ENCODE measurements at regions not wholly inside any gene's neighbourhood (a gene's known extent, or its start where the extent isn't known, plus 50 kb on each side); places are given as distances from the start of the nearest gene placed in this dataset.

GRCh38 chr1:88111816-88112215 lies 572.3 kb upstream of the PKN2 start:
- TF ChIP-seq CTCF (IDR thresholded peaks at IDR 0.05) = no peak
- Mint-ChIP-seq H3K27me3 (ENCODE audit: low read depth) (peaks cover 13% of the 10 kb centered on the region), H3K4me1 (ENCODE audit: low read depth) (no peaks in the 10 kb centered on the region), H3K9me3 (ENCODE audit: low read depth) (no peaks in the 10 kb centered on the region), H3K36me3 (ENCODE audit: low read depth) (no peaks in the 10 kb centered on the region), H3K27ac (ENCODE audit: unreplicated experiment) (no peak overlapping the region), H3K4me3 (ENCODE audit: unreplicated experiment) (no peak overlapping the region)
- no peak for DNase-seq (ENCODE audit: low spot score)

GRCh38 chr1:88117597-88117996 lies 566.5 kb upstream of the PKN2 start:
- H3K36me3 Mint-ChIP-seq (ENCODE audit: low read depth) = no peaks in the 10 kb centered on the region

GRCh38 chr1:88118176-88118845 lies 565.8 kb upstream of the PKN2 start:
- TF ChIP-seq CTCF (IDR thresholded peaks at IDR 0.05) = no peak
- Mint-ChIP-seq H3K4me3 (ENCODE audit: unreplicated experiment) (no peak overlapping the region), H3K27me3 (ENCODE audit: low read depth) (peaks cover 8% of the 10 kb centered on the region), H3K4me1 (ENCODE audit: low read depth) (no peaks in the 10 kb centered on the region), H3K27ac (ENCODE audit: unreplicated experiment) (no peak overlapping the region), H3K9me3 (ENCODE audit: low read depth) (no peaks in the 10 kb centered on the region), H3K36me3 (ENCODE audit: low read depth) (no peaks in the 10 kb centered on the region)
- no peak for DNase-seq (ENCODE audit: low spot score)

More at GRCh38 chr1:88117597-88117996, 566.5 kb upstream of the PKN2 start:
- Mint-ChIP-seq H3K27ac (ENCODE audit: unreplicated experiment) (no peak overlapping the region), H3K27me3 (ENCODE audit: low read depth) (peaks cover 8% of the 10 kb centered on the region), H3K9me3 (ENCODE audit: low read depth) (no peaks in the 10 kb centered on the region), H3K4me1 (ENCODE audit: low read depth) (no peaks in the 10 kb centered on the region), H3K4me3 (ENCODE audit: unreplicated experiment) (no peak overlapping the region)
- TF ChIP-seq CTCF (IDR thresholded peaks at IDR 0.05) = no peak
- no peak for DNase-seq (ENCODE audit: low spot score)

GRCh38 chr1:88124614-88125013 lies 559.5 kb upstream of the PKN2 start:
- TF ChIP-seq CTCF (IDR thresholded peaks at IDR 0.05) = no peak
- Mint-ChIP-seq H3K4me1 (ENCODE audit: low read depth) (no peaks in the 10 kb centered on the region), H3K27ac (ENCODE audit: unreplicated experiment) (no peak overlapping the region), H3K27me3 (ENCODE audit: low read depth) (peaks cover 4% of the 10 kb centered on the region), H3K4me3 (ENCODE audit: unreplicated experiment) (no peak overlapping the region), H3K36me3 (ENCODE audit: low read depth) (no peaks in the 10 kb centered on the region), H3K9me3 (ENCODE audit: low read depth) (no peaks in the 10 kb centered on the region)
- no peak for DNase-seq (ENCODE audit: low spot score)

GRCh38 chr1:88126467-88126866 lies 557.6 kb upstream of the PKN2 start:
- Mint-ChIP-seq H3K27ac (ENCODE audit: unreplicated experiment) (no peak overlapping the region), H3K4me3 (ENCODE audit: unreplicated experiment) (no peak overlapping the region), H3K27me3 (ENCODE audit: low read depth) (peaks cover 5% of the 10 kb centered on the region), H3K4me1 (ENCODE audit: low read depth) (no peaks in the 10 kb centered on the region), H3K36me3 (ENCODE audit: low read depth) (no peaks in the 10 kb centered on the region), H3K9me3 (ENCODE audit: low read depth) (peaks cover 1% of the 10 kb centered on the region)
- DNase-seq (ENCODE audit: low spot score) = no peak
- TF ChIP-seq CTCF (IDR thresholded peaks at IDR 0.05) = no peak
